ENCODE measurements at regions not wholly inside any gene's neighbourhood (a gene's known extent, or its start where the extent isn't known, plus 50 kb on each side); places are given as distances from the start of the nearest gene placed in this dataset.

DNA sequence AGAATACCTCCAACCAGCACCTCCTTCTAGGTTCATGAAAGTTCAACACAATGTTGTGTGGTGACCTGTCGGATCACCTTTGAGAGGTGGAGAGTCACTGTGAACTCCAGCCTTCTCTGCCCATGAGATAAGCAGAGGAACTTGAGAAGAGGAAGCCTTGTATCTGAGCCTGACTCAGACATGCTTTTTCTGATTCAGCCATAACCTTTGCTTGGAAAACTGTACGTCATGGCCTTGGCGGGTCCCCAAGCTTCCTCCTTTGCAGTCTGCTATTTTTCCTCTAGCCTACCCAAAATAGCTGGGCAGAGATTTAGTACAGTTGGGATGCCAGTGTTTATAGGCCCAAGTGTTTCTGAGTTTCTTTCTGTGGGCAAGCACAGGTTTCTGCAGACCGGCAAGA, 274.7 kb downstream of the CETN3 start:
- DNase-seq (ENCODE audit: low read depth, low spot score): peak; percentile 79
- in situ Hi-C loops (cut with HindIII; ENCODE audit: low sequenced_read_pairs): no loop called here

GRCh38 chr5:90134381-90134780, 275.2 kb downstream of the CETN3 start:
- in situ Hi-C loops (cut with HindIII; ENCODE audit: low sequenced_read_pairs): no loop called here
- peak; percentile 24 for DNase-seq (ENCODE audit: low read depth, low spot score)
- no peak overlapping the region for H3K4me3 ChIP-seq (ENCODE audit: low read depth, low read length)
- TF ChIP-seq, protein P1, sequence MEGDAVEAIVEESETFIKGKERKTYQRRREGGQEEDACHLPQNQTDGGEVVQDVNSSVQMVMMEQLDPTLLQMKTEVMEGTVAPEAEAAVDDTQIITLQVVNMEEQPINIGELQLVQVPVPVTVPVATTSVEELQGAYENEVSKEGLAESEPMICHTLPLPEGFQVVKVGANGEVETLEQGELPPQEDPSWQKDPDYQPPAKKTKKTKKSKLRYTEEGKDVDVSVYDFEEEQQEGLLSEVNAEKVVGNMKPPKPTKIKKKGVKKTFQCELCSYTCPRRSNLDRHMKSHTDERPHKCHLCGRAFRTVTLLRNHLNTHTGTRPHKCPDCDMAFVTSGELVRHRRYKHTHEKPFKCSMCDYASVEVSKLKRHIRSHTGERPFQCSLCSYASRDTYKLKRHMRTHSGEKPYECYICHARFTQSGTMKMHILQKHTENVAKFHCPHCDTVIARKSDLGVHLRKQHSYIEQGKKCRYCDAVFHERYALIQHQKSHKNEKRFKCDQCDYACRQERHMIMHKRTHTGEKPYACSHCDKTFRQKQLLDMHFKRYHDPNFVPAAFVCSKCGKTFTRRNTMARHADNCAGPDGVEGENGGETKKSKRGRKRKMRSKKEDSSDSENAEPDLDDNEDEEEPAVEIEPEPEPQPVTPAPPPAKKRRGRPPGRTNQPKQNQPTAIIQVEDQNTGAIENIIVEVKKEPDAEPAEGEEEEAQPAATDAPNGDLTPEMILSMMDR (IDR thresholded peaks at IDR 0.05; ENCODE audit: low read depth, low read length): no peak

More for the DNA sequence above, 274.7 kb downstream of the CETN3 start:
- H3K4me3 ChIP-seq (ENCODE audit: low read depth, low read length): no peak overlapping the region
- TF ChIP-seq, protein P1 (IDR thresholded peaks at IDR 0.05; ENCODE audit: low read depth, low read length): no peak

DNA sequence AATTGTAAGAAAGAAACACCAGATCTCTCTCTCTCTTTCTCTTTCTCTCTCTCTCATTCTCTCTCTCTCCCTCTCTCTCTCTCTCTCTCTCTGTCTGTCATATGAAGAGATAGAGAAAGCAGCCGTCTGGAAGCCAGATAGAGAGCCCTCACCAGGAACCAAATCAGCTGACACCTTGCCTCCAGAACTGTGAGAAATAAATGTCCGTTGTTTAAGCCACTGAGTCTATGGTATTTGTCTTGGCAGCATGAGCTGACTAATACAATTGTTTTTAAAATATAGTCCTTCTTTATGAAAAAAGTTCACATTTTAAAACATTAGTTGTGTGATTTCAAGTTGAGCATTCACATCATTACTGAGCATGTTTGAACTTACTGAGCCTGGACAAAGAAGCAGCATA, 275.6 kb downstream of the CETN3 start:
- in situ Hi-C loops (cut with HindIII; ENCODE audit: low sequenced_read_pairs): no loop called here
- DNase-seq (ENCODE audit: low read depth, low spot score): no peak
- TF ChIP-seq, protein P1 (IDR thresholded peaks at IDR 0.05; ENCODE audit: low read depth, low read length): no peak

GRCh38 chr5:90131383-90132133, 278.0 kb downstream of the CETN3 start:
- in situ Hi-C loops (cut with HindIII; ENCODE audit: low sequenced_read_pairs): no loop called here
- TF ChIP-seq, protein P1 (IDR thresholded peaks at IDR 0.05; ENCODE audit: low read depth, low read length): no peak
- peak; percentile 40 for DNase-seq (ENCODE audit: low read depth, low spot score)
- H3K4me3 ChIP-seq (ENCODE audit: low read depth, low read length): no peak overlapping the region

More for the DNA sequence above, 275.6 kb downstream of the CETN3 start:
- no peak overlapping the region for H3K4me3 ChIP-seq (ENCODE audit: low read depth, low read length)

DNA sequence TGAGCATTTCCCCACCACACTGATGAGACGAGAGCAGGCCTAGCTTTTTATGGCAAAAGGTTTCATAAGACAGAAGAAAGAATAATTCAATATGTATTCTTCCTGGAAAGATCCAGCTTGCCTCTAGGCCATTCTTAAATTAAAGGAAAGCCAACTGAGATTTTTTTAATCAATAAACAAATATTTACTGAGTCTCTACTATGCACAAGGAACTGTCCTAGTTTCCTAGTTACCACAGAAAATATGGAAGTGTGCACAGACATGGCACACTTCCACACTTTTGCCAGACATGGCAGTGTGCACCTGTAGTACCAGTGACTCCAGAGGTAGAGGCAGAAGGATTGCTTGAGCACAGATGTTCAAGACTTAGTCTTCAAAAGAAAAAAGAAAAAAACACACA, 281.0 kb downstream of the CETN3 start:
- TF ChIP-seq, protein P1 (IDR thresholded peaks at IDR 0.05; ENCODE audit: low read depth, low read length): no peak
- no peak overlapping the region for H3K4me3 ChIP-seq (ENCODE audit: low read depth, low read length)
- in situ Hi-C loops (cut with HindIII; ENCODE audit: low sequenced_read_pairs): no loop called here
- no peak for DNase-seq (ENCODE audit: low read depth, low spot score)

- TF ChIP-seq, protein P1 (IDR thresholded peaks at IDR 0.05; ENCODE audit: low read depth, low read length): no peak
- DNase-seq (ENCODE audit: low read depth, low spot score): peak; percentile 40
- in situ Hi-C loops (cut with HindIII; ENCODE audit: low sequenced_read_pairs): no loop called here
- no peak overlapping the region for H3K4me3 ChIP-seq (ENCODE audit: low read depth, low read length)
Observed at GRCh38 chr5:90119531-90119971, 290.0 kb downstream of the CETN3 start.
